ENCODE measurements at regions not wholly inside any gene's neighbourhood (a gene's known extent, or its start where the extent isn't known, plus 50 kb on each side); places are given as distances from the start of the nearest gene placed in this dataset.
A peak's percentile ranks its signal among the peaks of the same experiment; 100 is the strongest.
"Not testable (repeated sequence)": the region's sequence is repeated elsewhere in the genome, so short reads cannot be mapped to it uniquely, and the experiment has no call there.

DNA sequence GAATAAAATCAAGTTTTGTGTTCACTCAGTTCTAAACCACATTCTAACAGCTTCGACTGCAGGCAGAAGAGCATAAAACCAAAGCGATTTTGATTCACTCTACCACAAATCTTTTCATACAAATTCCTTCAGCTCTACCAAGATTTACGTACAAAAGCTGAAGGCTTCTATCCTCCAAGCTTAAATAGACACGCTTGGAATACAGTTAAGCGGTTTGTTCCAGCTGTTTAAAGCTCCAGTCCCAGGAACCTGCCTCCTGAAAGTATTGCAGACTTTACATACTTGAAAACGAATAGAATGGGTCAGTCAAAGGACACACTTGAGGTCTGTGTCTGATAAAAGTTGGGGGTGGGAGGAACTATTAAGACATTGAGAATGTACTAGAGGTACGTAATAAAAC lies 102.9 kb downstream of the MPP7 start:
- in situ Hi-C loops (cut with MboI; ENCODE audit: low pct_unique_long_range_greater_than_20kb, low sequenced_read_pairs) = no loop called here
- DNase-seq = no peak

DNA sequence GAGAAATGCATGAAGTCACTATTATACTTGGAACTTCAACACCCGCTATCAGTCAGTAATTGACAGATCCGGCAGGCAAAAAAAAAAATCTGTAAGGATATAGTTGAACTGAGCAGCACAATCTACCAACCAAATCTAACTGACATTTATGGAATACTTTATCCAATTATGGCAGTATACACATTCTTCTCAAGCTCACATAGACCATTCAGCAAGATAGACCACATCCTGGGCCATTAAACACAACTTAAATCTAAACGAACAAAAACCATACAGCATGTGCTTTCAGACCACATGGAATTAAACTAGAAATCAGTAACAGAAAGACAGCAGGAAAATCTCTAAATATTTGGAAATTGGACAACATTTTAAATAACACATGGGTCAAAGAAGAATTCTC lies 112.7 kb downstream of the MPP7 start:
- in situ Hi-C loops (cut with MboI; ENCODE audit: low pct_unique_long_range_greater_than_20kb, low sequenced_read_pairs) = no loop called here
- no peak for DNase-seq

DNA sequence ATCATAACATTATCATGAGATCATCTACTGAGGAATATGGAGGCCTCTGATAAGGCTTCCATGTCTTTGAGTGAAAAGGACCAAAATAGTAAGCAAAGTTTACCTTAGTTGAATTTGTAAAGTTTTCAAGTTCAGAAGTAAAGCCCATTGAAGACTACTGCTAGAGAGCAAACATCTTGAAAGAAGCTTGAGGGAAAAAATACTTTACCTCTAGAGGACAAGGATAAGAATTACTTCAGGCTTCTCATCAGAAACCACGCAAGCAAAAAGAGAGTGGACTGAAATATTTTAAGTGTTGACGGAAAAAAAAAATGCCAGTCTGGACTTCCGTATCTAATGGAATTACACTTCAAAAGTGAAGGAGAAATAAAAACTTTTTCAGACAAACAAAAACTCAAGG lies 114.3 kb downstream of the MPP7 start:
- DNase-seq = no peak
- in situ Hi-C loops (cut with MboI; ENCODE audit: low pct_unique_long_range_greater_than_20kb, low sequenced_read_pairs) = no loop called here

DNA sequence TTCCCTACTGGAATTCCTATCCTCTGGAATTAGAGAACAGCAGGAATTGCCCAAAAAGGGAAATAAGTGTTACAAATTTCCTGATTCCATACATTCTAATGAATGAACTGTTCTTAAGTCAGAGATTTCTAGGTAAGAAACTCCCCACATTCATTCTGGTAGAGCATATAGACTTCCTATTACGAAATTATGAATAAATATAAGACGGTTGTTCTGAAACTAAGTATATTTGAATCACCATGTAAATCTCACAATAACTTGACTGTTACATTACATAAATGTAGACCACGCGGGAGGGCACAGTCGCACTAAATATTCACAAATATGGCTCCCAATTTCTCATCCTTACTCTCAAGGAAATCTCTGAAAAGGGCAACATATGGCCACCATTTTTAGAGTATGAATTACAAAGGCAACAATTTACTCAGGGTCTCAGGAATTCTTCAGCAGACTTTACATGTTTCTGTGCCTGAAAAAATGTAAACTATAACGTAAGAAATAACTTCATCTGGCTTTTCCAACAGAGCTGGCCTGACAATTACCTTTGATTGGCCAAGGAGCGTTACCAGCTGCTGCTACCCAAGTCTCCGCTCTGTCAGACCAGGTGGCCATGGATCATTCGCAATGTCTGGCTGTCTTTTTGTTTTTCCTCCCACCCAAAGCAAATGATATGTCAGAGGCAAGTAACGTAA lies 115.8 kb downstream of the MPP7 start:
- in situ Hi-C loops (cut with MboI; ENCODE audit: low pct_unique_long_range_greater_than_20kb, low sequenced_read_pairs) = no loop called here
- no peak for DNase-seq

DNA sequence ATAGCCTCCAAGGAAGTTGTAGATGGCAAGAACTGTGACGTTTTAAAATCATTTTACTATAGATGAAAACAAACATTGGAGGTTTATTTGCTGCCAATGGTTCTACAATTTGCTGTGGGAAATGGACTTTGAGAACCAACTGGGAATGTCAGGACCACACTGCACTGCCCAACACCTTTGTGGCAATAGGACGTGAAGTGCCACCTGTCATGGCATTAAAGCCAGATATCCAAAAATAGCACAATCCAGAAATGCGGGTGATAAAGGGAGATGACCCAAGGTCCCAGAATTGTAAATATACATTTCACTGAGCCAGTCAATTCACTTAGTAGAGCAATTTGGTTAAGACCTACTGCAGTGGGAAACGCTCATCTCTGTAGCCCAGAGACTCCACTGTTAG lies 116.4 kb downstream of the MPP7 start:
- no peak for DNase-seq
- in situ Hi-C loops (cut with MboI; ENCODE audit: low pct_unique_long_range_greater_than_20kb, low sequenced_read_pairs) = no loop called here

DNA sequence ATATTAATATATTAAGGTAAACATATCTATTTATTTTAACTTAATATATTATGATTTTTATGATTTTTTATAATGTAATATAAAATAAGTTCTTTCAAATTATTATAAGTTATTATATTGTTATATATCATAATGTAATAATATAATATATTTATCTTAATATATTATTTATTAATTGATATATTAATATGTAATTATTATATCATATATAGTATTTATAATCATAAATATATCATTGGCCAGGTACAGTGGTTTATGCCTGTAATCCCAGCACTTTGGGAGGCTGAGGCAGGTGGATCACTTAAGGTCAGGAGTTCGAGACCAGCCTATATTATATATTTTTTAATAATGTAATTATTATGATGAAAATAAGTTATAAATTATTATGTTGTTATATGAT lies 118.1 kb downstream of the MPP7 start:
- in situ Hi-C loops (cut with MboI; ENCODE audit: low pct_unique_long_range_greater_than_20kb, low sequenced_read_pairs) = no loop called here
- no peak for DNase-seq

DNA sequence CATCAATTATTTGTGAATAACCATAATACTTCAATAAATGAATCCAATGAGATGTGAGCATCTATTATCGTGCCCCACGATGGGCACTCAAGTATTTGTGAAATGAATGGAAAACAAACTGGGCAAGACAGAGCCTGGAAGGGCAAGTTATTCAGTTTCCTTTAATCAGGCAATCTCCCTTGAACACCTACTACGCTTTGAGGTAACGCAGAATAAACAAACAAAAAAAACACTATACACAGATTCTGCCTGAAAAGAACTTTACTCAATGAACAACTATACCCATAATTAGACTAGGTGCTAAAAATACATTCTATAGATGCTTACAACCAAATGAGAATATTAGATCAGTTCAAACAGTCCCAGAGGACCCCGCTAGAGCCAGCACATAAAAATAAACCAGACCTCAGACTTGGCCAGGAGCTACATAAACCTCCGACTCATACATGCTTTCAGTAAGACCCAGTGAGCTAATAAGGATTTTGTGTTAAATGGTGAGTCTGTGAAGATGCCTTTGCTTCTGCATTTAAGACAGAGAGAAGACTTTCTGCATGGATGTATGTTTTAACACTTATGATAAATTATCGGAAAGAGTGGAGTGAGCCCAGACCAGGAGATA lies 121.3 kb downstream of the MPP7 start:
- in situ Hi-C loops (cut with MboI; ENCODE audit: low pct_unique_long_range_greater_than_20kb, low sequenced_read_pairs) = no loop called here
- DNase-seq = no peak

DNA sequence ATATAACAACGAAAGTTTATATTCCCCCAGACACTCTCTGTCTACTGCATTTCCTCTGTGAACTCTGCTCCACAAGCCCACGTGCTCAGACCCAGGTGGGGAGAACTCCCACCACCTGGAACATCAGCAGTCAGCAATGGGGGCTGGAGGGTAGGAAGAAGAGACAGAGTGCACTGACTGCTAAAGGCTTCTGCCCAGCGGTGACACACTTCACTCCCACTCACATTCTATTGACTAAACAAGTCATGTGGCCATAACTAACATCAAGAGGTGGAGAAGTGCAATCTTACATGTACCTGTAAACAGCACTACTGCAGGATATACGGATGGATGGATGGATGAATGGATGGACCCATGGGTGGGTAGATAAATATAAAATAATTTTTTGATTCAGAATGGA lies 122.2 kb downstream of the MPP7 start:
- in situ Hi-C loops (cut with MboI; ENCODE audit: low pct_unique_long_range_greater_than_20kb, low sequenced_read_pairs) = no loop called here
- DNase-seq = no peak

DNA sequence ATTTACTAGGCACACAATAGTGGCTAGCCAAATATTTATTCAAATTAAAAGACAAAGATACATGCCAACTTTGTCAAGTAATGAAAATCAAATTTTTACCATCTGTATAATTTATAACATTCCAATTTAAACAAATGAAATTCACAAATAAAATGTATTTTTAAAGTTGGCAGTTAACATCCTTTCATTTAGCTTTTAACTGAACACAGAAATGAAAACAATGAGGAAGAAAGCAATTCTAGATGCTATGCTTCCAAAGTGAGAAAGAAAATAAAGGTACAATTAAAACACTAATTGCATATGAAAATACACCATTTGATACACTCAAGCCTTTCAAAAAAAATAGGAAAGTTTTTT lies 123.1 kb downstream of the MPP7 start:
- DNase-seq = no peak
- in situ Hi-C loops (cut with MboI; ENCODE audit: low pct_unique_long_range_greater_than_20kb, low sequenced_read_pairs) = no loop called here

DNA sequence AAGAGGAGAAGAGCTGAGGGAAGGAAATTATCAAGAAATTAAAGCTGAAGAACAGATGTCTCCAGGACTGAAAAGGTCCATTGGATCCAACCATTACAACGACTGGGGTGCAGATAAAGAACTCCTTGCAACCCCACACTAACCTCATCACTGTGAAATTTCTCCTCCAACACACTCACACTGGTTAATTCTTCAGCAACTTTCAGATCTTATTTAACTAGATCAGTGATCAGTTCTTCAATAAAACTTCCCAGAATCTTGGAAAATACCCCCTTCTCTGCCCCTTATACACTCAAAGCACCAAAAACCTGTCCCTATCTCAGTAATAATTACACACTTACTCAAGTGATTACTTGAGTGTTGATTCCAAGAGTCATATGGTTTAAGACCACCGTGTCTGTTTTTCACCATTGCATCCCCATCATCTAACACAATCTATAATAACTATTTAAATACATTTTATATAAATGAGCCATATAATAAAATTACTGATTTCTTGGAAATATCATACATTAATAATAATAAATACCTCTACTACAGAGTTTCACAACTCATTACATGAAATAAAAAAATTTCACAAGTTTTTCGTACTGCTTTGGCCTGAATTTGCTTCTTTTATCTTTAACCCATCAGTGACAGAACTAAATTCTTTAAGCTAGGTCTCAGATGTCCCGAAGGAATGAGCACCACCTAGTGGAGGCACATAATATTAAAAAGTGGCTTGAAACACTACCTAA lies 123.7 kb downstream of the MPP7 start:
- in situ Hi-C loops (cut with MboI; ENCODE audit: low pct_unique_long_range_greater_than_20kb, low sequenced_read_pairs) = no loop called here
- DNase-seq = peak; percentile 55

DNA sequence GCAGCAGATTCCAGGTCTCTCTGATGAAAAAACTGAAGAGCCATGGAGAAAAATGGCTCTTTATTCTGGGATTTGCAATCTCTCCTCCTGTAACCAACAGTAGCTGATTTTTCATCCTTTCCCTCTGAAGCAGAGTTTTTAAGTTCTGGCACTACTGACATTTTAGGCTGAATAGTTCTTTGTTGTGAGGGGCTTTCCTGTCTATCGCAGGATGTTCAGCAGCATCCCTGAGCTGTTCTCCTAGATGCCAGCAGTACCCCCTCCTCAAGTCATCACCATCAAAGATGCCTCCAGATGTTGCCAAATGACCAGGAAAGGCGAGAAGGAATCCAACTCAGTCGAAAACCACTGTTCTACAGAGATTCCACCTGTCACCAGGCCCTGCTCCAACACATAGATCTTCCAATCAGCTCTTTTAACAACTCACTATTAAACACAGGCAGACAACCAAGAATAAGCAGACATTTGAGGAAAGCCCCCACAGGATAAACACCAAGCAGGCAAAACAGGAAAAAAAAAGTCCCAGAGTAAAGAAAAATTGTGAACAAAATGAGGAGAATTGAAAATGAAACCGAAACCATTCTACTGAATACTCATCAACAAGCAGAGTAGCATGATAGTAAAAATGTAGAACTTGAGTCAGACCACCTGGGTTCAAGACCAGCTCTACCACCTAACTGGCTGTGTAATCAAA lies 124.8 kb downstream of the MPP7 start:
- DNase-seq = peak; percentile 18

DNA sequence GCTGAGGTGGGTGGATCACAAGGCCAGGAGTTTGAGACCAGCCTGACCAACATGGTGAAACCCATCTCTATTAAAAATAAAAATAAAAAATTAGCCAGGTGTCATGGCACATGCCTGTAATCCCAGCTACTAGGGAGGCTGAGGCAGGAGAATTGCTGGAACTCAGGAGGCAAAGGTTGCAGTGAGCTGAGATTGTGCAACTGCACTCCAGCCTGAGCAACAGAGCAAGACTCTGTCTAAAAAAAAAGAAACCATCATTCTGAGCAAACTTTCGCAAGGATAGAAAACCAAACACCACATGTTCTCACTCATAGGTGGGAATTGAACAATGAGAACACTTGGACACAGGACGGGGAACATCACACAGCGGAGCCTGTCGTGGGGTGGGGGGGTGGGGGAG lies 126.4 kb downstream of the MPP7 start:
- in situ Hi-C loops (cut with MboI; ENCODE audit: low pct_unique_long_range_greater_than_20kb, low sequenced_read_pairs); DNase-seq: not testable (repeated sequence)

More for the DNA sequence above, 124.8 kb downstream of the MPP7 start:
- in situ Hi-C loops (cut with MboI; ENCODE audit: low pct_unique_long_range_greater_than_20kb, low sequenced_read_pairs) = no loop called here

DNA sequence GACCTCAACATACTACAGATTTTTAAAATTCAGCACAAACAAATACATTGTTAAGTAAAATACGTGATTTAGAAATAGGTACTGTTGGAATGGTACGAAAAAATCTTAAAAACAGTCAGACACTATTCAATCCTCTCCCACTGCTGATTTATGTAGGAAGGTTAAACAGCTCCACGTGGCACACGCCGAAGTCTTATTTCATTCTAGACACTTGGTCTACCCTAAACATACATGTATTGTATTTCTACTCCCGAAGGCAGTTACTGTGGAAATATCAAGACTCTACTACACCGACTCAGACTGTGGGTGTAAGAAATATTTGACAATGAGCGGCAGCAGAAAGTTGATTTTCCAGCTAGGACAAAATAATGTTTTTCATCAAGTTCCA lies 130.6 kb downstream of the MPP7 start:
- in situ Hi-C loops (cut with MboI; ENCODE audit: low pct_unique_long_range_greater_than_20kb, low sequenced_read_pairs) = no loop called here

DNA sequence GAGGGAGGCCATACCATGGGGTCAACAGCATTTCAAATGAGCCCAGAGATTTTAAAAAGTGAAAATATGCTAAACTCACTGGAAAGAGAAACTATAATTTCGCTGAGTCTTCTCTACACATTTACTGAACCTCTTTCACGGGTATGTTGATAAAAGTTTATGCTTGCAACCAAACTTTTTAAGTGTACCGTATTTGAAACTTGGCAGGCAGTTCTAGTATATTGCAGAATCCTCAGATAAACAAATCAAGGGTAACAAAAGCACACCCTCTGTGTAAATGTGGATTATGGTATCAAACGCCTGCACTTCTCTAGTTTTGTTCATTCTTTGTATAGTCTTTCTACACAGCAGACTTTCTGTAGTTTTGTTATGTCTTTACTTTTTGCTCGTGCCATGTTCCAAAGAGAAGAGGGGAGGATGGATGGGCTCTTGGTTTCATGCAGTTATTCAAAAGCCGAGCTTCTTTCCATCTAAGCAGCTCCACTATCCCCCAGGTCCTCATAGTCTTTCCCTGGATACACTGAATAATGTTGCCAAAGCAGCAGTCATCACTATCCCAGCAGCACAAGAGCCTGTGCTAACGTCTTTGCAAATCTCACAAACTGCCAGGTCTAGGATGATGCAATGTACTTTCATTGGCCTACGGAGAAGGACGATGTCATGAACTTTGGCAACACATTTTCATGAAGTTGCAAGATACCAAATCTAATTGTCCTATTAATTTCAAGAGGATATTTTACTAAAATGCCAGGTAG lies 131.2 kb downstream of the MPP7 start:
- in situ Hi-C loops (cut with MboI; ENCODE audit: low pct_unique_long_range_greater_than_20kb, low sequenced_read_pairs) = no loop called here
- DNase-seq = no peak

More for the DNA sequence above, 130.6 kb downstream of the MPP7 start:
- DNase-seq = no peak

DNA sequence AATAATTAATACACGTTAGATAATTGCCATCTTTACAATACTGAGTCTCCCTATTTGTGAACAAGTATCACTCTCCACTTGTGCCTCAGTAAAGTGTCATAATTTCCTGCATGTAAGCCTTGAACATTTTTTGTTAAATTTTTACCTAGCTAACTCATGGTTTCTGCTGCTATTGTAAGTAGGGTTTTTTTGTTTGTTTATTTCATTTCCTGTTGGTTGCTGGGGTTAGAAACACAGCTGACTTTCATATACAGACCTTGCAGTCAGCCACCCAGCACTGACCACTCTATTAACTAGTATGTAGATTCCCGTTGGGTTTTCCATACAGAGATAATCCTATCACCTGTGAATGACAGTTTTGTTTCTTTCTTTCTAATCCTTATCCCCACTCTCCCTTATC lies 133.3 kb downstream of the MPP7 start:
- DNase-seq = no peak
- in situ Hi-C loops (cut with MboI; ENCODE audit: low pct_unique_long_range_greater_than_20kb, low sequenced_read_pairs) = no loop called here

DNA sequence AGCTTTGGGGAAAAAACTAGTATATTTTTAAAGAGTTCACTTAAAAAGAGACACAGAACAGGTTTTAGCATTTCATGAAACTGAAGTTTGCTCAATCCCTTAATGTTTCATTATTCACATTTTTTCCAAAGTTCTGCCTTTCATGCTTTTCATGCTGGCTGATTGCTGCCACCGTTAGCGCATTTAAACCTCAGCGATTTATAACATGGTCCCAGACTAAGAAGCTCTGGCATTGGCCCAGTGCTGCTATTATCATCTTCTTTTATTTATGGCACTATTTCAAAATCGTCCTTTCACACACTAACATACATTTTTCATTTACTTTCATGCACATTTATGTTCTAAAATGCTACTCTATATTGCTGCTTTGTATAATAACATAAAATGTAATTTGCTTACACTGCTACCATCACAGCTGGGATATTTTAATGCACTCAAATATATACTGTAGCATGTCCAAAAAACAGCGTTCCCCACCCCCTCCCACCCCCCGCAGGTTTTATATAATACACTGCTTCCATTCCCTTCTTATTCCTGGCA lies 141.9 kb downstream of the MPP7 start:
- no peak for DNase-seq
- in situ Hi-C loops (cut with MboI; ENCODE audit: low pct_unique_long_range_greater_than_20kb, low sequenced_read_pairs) = no loop called here

DNA sequence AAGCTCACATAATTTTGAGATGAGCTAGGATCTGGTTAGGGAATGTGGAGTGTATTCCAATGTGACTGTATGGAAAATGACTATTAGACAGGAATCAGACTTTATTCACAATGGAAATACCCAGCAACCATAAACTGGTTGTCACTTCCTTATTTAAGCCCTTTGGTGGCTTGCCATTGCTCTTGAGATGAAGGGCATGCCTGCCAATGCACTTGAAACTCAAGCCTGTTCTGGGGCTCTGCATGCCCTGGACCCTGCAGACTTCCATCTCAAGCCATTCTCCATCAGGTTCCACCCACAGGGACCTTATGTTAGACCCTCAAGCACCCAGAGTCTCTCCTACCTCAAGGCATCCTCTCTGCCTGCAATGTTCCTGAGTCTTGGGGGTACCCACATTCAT lies 145.5 kb downstream of the MPP7 start:
- in situ Hi-C loops (cut with MboI; ENCODE audit: low pct_unique_long_range_greater_than_20kb, low sequenced_read_pairs) = no loop called here
- DNase-seq = no peak

DNA sequence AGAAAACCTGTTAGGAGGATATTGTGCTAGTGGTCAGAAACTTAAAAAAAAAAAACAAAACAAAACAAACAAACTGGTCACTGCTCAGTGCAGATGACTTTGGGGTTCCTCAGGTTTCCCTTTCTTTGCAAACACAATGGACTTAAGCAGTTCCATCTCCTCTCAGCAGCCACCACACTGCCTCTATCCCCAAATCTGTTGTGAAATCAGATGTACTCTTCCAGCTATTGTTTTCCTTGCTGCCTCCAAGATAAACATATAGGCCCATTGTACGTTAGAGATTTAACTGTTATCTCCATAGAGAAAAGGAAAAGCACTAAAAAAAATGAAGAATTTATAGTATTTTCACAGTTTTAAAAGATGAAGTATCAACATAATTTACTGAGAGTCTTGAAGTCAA lies 147.1 kb downstream of the MPP7 start:
- no peak for DNase-seq
- in situ Hi-C loops (cut with MboI; ENCODE audit: low pct_unique_long_range_greater_than_20kb, low sequenced_read_pairs) = no loop called here

DNA sequence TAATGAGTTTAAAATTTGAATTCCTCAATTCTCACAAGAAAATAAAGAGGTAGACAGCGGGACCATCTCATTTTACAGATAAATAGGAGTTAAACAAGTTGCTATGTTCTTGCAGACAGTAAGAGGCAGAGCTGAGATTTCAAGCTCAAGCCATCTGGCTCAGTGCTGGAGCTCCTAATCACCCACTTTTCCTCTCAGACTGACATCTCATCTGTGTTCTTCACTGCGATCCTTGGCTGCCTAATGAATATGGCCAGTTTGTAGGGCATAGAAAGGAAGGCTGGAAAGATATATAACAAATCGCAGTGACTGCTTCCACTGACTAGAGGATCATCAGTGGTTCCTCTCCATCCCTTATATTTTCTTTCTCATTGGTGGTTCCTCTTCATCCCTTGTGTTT lies 151.2 kb downstream of the MPP7 start:
- in situ Hi-C loops (cut with MboI; ENCODE audit: low pct_unique_long_range_greater_than_20kb, low sequenced_read_pairs) = no loop called here
- no peak for DNase-seq
